Ammon's horn (tissue), 1 donor: ENCODE measurements at regions not wholly inside any gene's neighbourhood (a gene's known extent, or its start where the extent isn't known, plus 50 kb on each side); places are given as distances from the start of the nearest gene placed in this dataset.

Experiments used
- DNase-seq: peaks from one replicate; pipeline ENCODE4 v3.0.0-alpha.2; 2016; ENCODE audit warnings: low spot score

DNA sequence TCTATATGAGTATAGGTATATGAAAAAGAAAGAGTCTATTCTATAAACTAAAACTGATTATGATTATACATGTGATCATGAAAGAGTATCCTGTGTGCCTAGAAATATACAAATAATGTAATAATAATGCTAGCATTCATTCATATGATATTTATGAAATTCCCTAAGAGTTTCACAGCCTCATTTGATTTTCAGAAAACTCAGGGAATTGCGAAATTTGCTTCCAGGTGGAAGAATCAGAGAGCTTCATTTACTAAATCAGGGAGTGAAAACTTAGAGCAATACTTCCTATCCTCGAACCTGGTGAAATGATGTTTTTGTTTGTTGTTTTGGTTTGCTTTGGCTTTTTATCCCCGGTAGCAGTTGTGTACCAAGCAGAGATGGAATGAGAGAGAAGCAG is 1105.7 kb upstream of the SLIT2 start:
- no peak for DNase-seq

DNA sequence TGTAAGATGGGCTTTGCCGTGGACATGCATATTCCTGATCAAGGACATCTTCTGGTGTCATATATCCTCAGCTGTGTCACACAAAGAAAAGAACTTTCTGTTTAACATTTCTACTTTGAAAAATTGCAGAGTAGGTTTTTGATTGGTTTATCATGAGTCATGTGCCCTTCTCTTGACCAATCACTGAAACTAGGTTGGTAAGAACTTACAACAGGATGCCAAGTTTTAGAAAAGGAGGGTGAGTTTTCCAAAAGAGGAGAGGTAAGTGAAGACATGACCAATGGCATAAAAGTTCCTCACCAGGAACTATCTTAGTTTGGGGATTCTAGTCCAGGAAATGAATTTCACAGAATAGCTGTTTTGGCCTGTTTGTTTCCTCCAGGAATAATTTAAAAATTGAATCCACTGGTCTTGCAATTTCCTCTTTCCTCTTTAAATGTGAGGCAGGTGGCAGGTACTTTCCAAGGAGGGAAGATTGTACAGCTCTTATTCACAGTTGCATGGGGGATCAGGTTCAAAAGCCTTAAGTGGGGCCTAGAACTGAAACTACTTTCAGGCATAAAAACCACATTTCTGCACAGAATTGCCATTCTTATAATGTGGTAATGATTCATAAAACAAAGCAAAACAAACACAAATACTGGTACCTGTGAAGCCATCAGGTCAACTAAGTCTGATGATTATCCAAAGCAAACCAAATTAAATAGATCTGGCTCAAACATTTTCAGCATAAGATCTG is 1114.5 kb upstream of the LCORL start:
- DNase-seq, result no peak

DNA sequence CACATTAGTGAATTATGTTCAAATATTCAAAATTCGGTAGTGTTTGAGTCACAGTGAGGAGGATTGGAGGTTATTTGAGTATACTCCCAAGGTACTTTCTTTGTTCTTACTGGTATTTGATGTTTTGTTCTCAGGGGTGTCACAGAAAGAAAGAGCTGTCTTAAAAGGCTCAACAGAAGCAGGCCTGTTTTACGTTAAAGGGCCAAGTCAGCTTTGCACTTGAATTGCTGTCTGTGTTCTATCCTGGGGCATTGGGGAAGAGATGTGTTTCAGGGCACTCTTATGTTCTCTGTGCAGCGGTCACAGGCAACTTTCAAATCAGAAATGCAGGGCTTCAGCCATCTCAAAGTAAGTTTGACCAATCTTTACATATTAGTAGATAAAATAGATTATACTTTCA is 1113.1 kb upstream of the LCORL start:
- DNase-seq, result peak; percentile 3

DNA sequence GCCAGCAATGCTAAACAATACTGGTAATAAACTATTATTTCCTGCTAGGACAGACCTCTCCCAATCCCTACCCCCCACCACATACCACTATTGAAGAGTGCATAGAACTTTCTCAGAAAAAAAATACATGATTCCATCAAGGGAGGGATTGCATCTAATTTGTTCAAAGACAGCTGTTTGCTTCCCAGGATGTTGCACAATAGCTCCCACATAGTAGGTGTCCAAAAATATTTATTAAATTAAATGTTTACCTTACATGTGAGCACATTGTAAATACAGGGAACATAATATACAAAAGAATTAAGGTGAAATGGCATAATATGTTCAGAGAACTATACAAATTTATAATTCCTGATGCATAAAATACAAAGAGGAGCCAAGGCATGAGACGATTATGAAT is 1111.8 kb upstream of the LCORL start:
- DNase-seq, result no peak

DNA sequence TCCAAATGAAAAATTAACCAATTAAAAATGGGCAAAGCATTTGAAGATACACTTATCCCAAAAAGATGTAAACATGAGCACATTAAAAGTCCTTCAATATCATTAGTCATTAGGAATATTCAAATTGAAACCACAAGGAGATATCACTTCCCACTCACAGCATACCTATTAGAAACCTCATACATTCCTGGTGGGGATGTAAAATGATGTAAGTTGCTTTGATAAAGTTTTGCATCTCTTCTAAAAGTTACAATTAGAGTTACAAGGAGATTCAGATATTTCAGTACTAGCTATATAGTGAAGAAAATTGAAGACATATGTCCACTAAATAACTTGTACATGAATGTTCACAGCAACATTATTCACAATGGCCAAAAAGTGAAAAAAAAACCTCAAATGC is 1109.3 kb upstream of the LCORL start:
- no peak for DNase-seq

DNA sequence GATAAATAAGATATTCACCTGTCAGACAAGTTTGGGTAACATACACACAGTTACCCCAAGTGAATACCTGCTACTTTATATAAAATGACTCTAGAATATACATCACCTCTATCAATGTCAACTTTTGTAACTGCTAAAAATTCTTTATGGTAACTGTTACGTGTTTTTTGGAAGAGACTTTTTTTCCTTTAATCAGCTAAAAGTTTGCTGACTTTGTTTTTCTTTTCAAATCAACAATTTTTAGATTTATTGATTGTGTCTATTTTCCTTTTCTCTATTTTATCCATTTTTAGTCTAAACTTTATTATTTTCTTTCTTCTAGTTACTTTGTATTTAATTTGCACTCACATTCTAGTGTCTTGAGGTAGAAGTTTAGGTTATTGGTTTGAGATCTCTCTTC is 1106.6 kb upstream of the LCORL start:
- no peak for DNase-seq

DNA sequence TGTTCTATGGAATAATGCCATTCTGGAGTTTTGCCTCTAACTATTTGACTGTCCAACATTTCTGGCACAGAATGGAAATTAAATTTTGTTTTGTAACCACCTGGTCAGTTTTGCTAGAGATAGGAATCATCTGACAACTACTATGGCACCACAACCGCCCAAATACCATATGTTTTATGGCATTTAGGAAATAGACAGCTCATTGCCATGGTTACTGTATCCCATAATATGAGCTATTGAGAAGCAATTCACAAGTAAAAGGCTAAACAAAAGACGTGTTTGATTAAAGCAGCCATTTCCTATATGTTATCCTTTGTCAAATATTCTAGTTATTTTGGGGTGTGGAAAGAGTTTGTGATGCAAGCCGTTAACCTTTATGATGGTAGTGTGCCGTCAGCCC is 1105.3 kb upstream of the LCORL start:
- DNase-seq, result no peak

DNA sequence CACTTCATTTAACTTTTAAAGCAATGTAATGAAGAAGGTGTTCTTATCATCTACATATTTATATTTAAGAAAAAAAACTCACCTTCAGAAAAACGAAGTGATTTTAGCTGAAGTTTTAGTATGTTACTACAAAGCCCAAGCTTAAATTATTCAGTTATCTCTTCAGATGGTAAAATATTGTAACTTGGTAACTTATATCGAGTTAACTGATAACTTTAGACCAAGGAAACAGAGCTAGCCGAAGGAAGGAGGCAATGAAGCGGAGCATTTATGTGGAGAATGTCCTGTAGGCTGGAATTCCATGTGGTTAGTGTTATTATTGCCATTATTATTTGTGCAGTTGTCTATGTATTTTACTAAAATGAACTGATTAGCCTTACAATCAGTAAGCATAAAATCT is 1102.1 kb upstream of the LCORL start:
- DNase-seq, result no peak

DNA sequence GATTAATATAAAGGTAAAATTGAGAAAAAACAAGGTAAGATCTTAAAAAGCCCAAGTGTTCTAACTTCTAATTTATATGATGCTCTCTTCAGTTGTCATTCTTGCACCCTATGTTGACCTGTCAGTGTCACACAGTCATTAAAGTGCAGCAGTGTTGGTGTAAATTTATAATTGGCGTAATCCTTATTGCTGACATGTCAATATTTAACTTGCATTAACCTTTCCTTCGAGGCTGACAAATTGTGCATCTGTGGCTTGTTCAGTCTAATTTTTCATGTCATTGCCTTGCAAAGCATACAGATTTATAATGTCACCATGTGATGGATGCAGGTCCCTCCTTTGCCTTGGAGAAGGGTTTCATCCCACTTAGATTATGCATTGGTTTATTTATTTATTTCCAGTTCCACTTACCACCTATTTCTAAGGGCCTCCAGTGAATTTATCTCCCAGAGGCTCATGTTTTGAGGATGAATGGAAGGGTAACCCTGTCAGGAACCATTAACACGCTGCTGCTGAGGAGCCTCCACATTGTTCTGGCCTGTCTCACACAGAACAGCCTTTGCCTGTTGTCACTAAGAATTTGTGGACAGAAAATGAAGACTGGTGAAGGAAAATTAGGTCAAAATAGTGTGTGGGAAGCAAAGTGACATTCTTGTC is 1098.5 kb upstream of the LCORL start:
- no peak for DNase-seq

DNA sequence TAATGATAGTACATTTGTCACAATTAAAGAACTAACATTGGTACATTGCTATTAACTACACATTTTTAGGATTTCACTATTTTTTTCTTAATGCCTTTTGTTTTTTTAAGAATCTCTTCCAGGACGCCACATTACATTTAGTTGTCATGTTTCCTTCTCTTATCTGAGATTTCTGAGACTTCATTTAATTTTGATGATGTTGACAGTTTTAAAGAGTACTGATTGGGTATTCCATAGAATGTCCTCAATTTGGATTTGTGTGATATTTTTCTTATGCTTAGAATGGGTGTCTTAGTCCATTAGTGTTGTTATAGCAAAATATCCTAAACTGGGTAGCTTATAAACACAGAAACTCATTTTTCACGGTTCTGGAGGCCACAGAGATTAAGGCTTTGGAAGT is 1095.5 kb upstream of the LCORL start:
- no peak for DNase-seq

DNA sequence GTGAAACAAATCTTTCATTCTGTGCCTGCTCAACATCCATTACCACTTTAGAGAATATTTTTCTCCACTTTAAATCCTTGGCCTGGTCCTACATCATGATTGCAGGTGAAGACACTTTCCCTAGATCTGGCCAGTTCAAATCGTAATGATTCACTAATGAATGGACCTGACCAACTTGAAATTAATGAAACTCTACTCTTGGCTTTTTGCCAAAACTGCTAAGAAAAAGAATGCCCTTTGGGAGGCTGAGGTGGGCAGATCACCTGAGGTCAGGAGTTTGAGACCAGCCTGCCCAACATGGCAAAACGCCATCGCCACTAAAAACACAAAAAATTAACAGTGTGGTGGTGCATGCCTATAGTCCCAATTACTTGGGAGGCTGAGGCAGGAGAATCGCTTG is 1082.6 kb upstream of the LCORL start:
- no peak for DNase-seq

DNA sequence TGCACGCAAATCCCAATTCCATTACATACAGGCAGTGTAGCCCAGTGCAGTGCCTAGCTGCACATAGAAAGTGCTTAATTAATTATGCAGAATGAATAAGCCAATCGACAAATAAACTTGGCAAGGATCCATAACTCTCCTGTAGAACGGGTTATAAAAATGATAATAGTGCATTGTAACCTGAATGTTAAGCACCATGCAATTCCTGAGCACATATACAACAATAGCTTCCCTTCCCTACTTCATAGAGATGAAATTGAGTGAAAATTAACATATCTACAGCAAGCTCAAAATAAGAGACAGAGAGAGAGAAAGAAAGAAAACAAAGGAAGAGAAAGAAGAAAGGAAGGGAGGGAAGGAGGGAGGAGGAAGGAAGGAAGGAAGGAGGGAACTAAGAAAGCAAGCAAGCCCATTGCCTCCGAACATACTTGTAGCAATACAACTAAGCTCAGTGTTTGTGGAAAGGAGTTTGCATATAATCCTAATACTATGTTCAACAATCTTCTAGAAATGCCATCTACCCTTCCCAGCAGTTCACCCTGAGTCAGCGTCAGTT is 1074.0 kb upstream of the LCORL start:
- DNase-seq, result no peak

DNA sequence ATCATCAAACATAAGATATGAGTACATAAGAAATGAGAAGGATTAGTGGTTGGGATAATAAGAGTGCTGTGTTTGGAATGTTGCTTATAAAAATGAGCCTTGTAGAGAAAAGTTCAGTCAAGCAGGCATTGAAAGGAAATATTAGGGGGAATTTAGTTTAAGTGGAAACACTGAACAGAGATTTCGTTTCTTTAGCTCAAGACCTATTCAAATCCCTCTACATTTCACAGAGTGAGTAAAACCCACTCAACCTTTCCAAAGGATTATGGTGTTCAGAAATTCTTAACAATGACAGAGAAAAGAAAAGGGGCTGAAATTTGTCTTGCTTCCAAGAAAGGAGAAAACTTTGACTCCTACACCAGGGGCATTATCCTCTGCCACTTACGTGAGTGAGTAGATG is 1072.4 kb upstream of the LCORL start:
- no peak for DNase-seq

DNA sequence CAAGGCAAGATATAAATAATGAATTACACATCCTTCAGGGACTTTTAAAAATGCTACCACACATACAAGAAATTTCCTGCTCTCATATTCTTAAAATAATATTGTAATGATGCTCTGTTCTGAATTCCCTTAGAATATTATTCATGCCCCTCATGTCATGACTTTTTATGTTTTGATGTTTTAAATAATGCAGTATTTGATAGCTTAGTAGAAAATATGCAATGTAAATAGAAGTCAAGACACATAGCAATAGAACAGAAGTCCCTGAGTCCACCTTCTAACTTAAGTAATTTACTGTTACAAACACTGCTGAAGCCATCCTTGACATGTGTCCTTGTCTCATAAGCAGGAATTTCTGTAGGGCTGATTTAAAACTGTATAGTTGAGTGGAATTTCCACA is 1071.2 kb upstream of the LCORL start:
- DNase-seq, result no peak

DNA sequence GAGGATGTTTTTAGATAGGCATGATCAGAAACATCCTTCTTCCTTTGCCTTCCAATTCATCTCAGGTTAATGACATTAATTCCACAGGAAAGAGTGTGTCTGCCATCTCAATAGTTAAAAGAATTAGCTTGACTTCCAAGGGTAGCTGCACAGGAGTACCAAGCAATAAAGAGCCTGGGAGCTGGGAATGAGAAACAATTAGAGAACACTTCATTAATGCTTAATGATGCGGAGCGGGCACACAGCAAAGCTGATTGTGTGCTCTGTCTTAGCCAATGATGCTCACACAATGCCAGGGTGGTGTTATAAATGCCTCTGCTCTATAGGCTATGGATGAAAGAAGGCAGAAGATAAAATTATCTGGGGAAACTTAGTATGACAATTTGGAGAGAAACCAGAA is 1052.5 kb upstream of the LCORL start:
- DNase-seq, result no peak

DNA sequence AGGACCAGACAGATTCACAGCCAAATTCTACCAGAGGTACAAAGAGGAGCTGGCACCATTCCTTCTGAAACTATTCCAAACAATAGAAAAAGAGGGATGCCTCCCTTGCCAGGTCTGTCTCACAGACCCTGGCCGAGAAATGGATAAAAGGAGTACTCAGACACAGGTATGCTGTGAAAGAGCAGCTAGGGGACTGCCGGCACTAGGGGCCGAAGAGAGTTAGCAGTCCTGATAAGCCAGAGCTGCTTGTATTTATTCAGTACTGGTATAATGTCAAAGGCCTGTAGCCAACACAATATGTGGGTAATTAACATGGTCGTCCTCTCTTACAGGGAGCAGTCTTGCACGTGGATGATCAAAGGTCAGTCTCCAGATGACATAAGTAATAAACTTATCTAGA is 1042.1 kb upstream of the LCORL start:
- DNase-seq, result no peak

DNA sequence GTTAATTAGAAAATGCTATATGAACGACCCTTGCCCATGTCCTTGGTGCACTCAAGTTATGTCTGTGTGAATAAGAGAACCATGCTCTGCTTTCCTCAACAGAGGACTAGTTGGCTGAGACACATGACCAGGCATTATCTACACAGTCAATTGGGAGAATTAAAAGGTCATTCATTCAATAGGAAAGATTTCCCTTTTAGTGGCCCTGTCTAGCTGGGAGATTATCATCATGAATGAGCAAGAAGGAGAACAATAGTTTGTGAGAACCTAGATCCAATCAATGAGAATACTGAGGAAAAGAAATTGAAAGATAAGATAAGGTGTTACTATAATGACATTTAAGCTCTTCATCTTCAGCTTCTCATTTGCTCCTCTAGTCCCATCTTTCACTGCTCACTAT is 1033.4 kb upstream of the LCORL start:
- DNase-seq, result no peak

DNA sequence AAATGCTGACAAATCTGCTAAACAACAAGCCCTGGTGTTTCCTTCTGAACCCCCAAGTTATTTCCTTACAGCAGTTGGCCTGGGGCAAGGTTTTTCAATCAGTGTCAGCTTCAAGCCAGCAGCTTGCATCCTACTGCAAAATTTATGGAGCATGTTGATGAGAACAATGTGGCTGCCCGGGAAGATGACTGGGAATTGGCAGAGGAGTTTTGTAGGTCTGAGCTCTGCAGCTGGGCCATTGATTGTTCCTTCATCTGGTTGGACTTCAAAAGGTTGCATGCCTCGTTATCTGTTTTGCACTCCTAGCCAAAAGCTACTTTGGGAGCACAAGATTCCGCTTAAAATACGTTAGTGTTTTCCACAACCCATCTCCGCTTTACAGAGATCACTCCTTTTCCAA is 1030.3 kb upstream of the LCORL start:
- no peak for DNase-seq

DNA sequence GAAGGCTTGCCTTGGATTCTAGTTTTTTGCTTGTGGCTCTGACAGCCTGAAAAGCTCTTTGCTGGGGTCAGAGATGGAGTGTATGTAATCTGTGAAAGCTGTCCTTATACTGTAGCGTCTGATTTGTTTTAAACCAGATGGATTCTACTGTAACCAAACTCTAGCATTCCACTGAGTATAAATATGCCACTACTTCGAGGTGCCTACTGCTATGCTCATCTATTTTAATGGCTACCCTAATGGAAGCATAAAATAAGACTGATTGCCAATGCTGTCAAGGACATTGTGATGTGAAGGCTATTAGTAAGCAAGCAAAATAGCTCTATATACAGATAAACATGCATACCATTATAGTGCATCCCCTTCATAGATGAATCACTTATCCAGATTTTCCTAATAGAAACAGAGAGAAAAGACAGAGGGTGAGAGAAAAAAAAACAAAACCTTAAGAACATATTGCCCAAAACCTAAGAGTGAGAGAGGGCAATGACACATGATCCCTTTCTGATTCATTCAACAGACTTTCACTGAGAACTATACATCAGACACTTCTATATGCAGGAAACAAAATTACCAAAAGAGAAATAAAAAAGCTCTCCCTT is 1025.8 kb upstream of the LCORL start:
- no peak for DNase-seq

DNA sequence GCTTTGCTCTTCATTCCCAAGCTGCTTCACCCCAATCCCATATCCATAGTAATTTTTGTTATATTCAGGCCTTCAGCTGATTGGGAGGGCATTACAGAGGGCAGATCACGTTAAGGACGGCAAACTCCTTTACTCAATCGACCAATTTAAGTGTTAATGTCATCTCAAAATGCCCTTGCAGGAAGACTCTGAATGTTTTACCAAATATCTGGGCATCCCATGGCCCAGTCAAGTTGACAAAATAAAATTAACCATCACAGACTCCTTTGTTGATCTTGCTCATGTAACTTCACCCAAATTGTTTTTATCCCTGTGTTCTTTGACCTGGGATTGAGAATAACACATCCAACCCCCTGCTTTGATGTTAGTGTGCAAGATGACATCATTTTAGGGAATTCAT is 1018.3 kb upstream of the LCORL start:
- no peak for DNase-seq

DNA sequence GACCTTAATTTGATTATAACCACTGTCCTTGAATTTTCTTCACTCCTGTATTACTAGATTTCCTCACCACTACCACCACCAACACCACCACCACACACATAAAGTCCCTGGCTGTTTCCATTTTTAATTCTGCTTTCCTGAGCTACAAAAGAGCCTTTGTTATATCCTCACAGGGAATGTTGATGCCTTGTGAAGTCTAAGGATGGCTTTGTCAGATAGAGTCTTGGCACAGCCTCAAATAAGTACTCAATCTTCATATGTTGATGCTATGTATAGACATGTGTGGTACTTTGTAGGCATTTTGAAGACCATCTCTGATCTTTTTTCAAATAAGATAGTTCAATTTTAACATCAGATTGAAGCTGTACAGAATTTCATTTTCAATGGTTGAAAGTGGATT is 1016.7 kb upstream of the LCORL start:
- peak; percentile 10 for DNase-seq

DNA sequence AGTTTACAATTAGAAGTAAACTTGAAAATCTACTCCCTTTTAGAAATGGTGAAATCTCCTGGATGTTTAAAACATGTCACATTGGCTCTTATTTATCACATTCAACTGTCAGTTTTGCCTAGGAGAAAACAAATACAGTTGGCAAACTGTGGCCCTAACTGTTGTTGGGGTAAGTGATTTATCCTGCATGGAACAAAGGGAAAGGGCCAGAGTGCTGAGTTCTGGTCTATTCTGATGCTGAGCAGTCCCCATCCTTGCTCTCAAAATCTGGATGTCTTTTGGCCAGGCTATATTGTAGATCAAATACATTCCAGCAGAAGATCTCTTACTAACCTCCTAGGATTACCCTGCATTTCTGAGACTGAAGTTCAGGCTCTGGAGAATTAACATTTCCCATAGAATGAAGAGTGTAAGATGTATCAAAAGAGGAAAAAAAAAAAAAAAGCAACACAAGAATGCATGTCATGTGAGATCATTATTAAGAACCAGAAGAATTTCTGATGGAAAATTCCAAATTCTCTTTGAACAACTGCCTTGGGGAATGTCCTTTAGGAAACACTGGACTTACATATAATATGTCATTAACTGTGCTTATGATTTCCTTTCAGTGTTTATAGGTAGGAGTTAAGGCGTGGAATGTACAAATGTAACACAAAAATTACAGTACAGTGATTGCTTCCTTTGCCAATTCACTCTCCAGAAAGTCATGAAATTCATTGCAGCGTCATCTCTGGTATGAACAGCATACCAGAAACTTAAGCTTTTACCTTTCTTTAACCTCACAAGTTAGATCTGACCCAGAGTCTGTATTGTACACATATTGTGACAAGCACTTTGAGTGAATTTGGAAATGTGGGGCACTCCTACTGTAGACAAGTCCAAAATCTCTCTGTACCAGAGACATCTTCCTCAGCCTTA is 1012.5 kb upstream of the LCORL start:
- no peak for DNase-seq
